ENCODE measurements at regions not wholly inside any gene's neighbourhood (a gene's known extent, or its start where the extent isn't known, plus 50 kb on each side); places are given as distances from the start of the nearest gene placed in this dataset.

DNA sequence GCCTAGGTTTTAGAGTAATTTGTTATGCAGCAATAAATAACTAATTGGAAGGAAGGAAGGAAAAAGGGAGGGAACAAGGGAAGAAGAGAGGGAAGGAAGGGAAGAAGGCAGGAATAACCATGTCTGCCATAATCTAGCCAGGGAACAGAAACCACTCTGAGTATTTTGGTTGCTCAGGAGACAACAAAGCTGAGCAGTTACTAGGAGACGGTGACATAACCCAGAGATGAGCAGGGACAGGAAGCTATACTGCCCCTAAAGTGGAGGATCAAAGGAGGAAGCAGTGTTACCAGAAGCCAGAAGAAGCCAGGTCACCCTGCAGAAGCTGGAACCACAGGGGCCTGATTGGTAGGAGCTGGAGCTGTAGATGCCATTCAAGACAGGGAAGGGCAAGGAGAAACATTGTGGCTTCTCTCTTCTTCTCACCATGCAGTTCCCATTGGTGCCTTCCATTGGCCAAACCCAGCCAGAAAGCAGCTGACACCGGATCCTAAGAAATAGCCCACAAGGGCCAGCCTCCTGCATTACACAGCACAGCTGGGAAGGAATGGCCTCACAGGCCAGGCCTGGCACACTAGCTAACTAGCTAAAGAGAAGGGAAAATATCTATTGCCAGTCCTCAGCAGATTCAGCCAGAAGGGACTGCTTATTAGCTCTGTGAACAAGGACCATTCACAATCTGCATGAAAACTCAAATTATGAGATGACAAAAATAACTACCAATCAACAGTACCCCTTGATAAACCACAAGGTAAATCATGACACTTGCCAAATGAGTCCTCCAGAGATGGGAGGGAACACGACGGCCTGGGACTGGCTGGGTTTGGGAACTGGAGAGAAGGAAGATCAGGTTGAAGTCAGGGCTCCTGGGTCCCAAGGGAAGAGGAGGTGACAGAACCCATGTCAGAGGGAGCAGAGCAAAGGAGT, 184.5 kb upstream of the NFE2L3 start:
- TF ChIP-seq, protein P1, sequence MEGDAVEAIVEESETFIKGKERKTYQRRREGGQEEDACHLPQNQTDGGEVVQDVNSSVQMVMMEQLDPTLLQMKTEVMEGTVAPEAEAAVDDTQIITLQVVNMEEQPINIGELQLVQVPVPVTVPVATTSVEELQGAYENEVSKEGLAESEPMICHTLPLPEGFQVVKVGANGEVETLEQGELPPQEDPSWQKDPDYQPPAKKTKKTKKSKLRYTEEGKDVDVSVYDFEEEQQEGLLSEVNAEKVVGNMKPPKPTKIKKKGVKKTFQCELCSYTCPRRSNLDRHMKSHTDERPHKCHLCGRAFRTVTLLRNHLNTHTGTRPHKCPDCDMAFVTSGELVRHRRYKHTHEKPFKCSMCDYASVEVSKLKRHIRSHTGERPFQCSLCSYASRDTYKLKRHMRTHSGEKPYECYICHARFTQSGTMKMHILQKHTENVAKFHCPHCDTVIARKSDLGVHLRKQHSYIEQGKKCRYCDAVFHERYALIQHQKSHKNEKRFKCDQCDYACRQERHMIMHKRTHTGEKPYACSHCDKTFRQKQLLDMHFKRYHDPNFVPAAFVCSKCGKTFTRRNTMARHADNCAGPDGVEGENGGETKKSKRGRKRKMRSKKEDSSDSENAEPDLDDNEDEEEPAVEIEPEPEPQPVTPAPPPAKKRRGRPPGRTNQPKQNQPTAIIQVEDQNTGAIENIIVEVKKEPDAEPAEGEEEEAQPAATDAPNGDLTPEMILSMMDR (IDR thresholded peaks at IDR 0.05): no peak
- no peak for TF ChIP-seq EP300 (IDR thresholded peaks at IDR 0.05)
- TF ChIP-seq POLR2A (IDR thresholded peaks at IDR 0.05; ENCODE audit: low read depth): no peak
- no peak for TF ChIP-seq POLR2AphosphoS5 (IDR thresholded peaks at IDR 0.05)
